Neural cell (in vitro differentiated cells): ENCODE measurements at regions not wholly inside any gene's neighbourhood (a gene's known extent, or its start where the extent isn't known, plus 50 kb on each side); places are given as distances from the start of the nearest gene placed in this dataset.

ENCODE experiments used
- H2AFZ ChIP-seq: fragments of 200-600, 300-800 bp; sonication (generic), shearing (Covaris generic); 2 replicates; pipeline ENCODE4 v1.6.0; 2014; ENCODE audit warnings: low read depth, mild to moderate bottlenecking, antibody characterized with exemption, low read length, moderate library complexity
- H3F3A ChIP-seq: fragments of 200-600 bp; shearing (Covaris generic); 2 replicates; pipeline ENCODE4 v1.6.1; 2016; ENCODE audit warnings: mild to moderate bottlenecking, moderate library complexity, mixed read lengths, antibody characterized with exemption, low read length; ENCODE audit not compliant: insufficient read depth, poor library complexity, severe bottlenecking
- H3K27ac ChIP-seq: fragments of 200-600, 300-800 bp; sonication (generic), shearing (Covaris generic); 2 replicates; pipeline ENCODE4 v1.5.1; 2014; ENCODE audit warnings: mild to moderate bottlenecking, low read length, moderate library complexity
- H3K27me3 ChIP-seq: fragments of 300-800, 200-600 bp; sonication (generic), shearing (Covaris generic); 2 replicates; pipeline ENCODE4 v1.6.0; 2014; ENCODE audit warnings: mild to moderate bottlenecking, low read depth, low read length, moderate library complexity; ENCODE audit not compliant: insufficient read depth
- H3K36me3 ChIP-seq: fragments of 300-800, 200-600 bp; sonication (generic), shearing (Covaris generic); 2 replicates; pipeline ENCODE4 v1.5.1; 2014; ENCODE audit warnings: mild to moderate bottlenecking, antibody characterized with exemption, low read length, moderate library complexity; ENCODE audit not compliant: insufficient read depth
- H3K4me2 ChIP-seq: fragments of 300-800, 200-600 bp; sonication (generic), shearing (Covaris generic); 2 replicates; pipeline ENCODE4 v1.6.0; 2014; ENCODE audit warnings: mild to moderate bottlenecking, low read length
- H3K4me3 ChIP-seq: fragments of 300-800, 200-600 bp; sonication (generic), shearing (Covaris generic); 2 replicates; pipeline ENCODE4 v1.5.1; 2014; ENCODE audit warnings: mild to moderate bottlenecking, low read length, moderate library complexity
- H3K79me2 ChIP-seq: fragments of 200-600 bp; shearing (Covaris generic); replicated peaks from 2 replicates; pipeline ENCODE4 v1.6.0; 2014; ENCODE audit warnings: mild to moderate bottlenecking, low read length, moderate library complexity; ENCODE audit not compliant: insufficient read depth
- H3K9ac ChIP-seq: fragments of 300-800, 200-600 bp; sonication (generic), shearing (Covaris generic); 2 replicates; pipeline ENCODE4 v1.6.1; 2016; ENCODE audit warnings: mild to moderate bottlenecking, low read length, mixed read lengths
- H3K9me2 ChIP-seq: fragments of 200-600 bp; shearing (Covaris generic); 2 replicates; pipeline ENCODE4 v1.6.1; 2016; ENCODE audit warnings: mild to moderate bottlenecking, low read length, mixed read lengths; ENCODE audit not compliant: insufficient read depth
- H3K9me3 ChIP-seq: fragments of 200-600, 300-800 bp; sonication (generic), shearing (Covaris generic); 2 replicates; pipeline ENCODE4 v1.6.1; 2016; ENCODE audit warnings: mild to moderate bottlenecking, mixed run types, low read length, moderate library complexity, mixed read lengths
- H4K20me1 ChIP-seq: fragments of 200-600 bp; shearing (Covaris generic); 2 replicates; pipeline ENCODE4 v1.6.1; 2016; ENCODE audit warnings: mild to moderate bottlenecking, mixed run types; ENCODE audit not compliant: insufficient read depth
- EP300 ChIP-seq: fragments of 450-650 bp; conservative IDR thresholded peaks from 2 replicates; pipeline ENCODE4 v1.6.1; 2014; ENCODE audit warnings: antibody characterized with exemption, mild to moderate bottlenecking, moderate library complexity; ENCODE audit not compliant: poor library complexity, severe bottlenecking
- EZH2 ChIP-seq: fragments of 200-600, 300-800 bp; shearing (Covaris generic), sonication (generic); IDR thresholded peaks from 2 replicates; pipeline ENCODE4 v1.6.1; 2014; ENCODE audit warnings: antibody characterized with exemption, low read length, borderline replicate concordance, mild to moderate bottlenecking; ENCODE audit not compliant: insufficient read depth, poor library complexity, severe bottlenecking
- MXI1 ChIP-seq: fragments of 450-650 bp; conservative IDR thresholded peaks from 2 replicates; pipeline ENCODE4 v1.6.1; 2014; ENCODE audit warnings: antibody characterized with exemption, mild to moderate bottlenecking; ENCODE audit not compliant: poor library complexity, severe bottlenecking
- POLR2AphosphoS5 ChIP-seq: IDR thresholded peaks from 2 replicates; pipeline ENCODE4 v1.6.1; 2012
- RAD21 ChIP-seq: fragments of 450-650 bp; conservative IDR thresholded peaks from 2 replicates; pipeline ENCODE4 v1.6.1; 2014; ENCODE audit warnings: antibody characterized with exemption, mild to moderate bottlenecking, moderate library complexity
- SMC3 ChIP-seq: fragments of 450-650 bp; conservative IDR thresholded peaks from 2 replicates; pipeline ENCODE4 v1.6.1; 2014; ENCODE audit warnings: antibody characterized with exemption, mild to moderate bottlenecking, moderate library complexity; ENCODE audit not compliant: poor library complexity
- TAF1 ChIP-seq: IDR thresholded peaks from 2 replicates; pipeline ENCODE4 v1.6.1; 2012; ENCODE audit warnings: low read depth
- TF ChIP-seq, protein P1 (sequence below): fragments of 450-650 bp; IDR thresholded peaks from 2 replicates; pipeline ENCODE4 v1.5.1; 2014; ENCODE audit warnings: antibody characterized with exemption, mild to moderate bottlenecking, moderate library complexity; ENCODE audit not compliant: poor library complexity, severe bottlenecking
- TF ChIP-seq, protein P2 (sequence below): IDR thresholded peaks from 2 replicates; pipeline ENCODE4 v1.6.1; 2012; ENCODE audit warnings: borderline replicate concordance

GRCh38 chr19:31418055-31418454, 68.8 kb upstream of the TSHZ3 start:
- Histone ChIP-seq H3K79me2 (no peaks in the 10 kb centered on the region), H3K27ac (no peak overlapping the region), H3K9me3 (no peaks in the 10 kb centered on the region), H4K20me1 (no peaks in the 10 kb centered on the region), H3K4me2 (no peak overlapping the region), H3K9me2 (no peaks in the 10 kb centered on the region), H3K9ac (no peak overlapping the region), H3K4me3 (no peak overlapping the region), H3K36me3 (no peaks in the 10 kb centered on the region), H2AFZ (no peak overlapping the region), H3K27me3 (no peaks in the 10 kb centered on the region), H3F3A (no peaks in the 10 kb centered on the region)
- no peak for TF ChIP-seq POLR2AphosphoS5
- TF ChIP-seq EZH2, result no peak
- no peak for TF ChIP-seq MXI1
- no peak for TF ChIP-seq RAD21
- TF ChIP-seq, protein P1, sequence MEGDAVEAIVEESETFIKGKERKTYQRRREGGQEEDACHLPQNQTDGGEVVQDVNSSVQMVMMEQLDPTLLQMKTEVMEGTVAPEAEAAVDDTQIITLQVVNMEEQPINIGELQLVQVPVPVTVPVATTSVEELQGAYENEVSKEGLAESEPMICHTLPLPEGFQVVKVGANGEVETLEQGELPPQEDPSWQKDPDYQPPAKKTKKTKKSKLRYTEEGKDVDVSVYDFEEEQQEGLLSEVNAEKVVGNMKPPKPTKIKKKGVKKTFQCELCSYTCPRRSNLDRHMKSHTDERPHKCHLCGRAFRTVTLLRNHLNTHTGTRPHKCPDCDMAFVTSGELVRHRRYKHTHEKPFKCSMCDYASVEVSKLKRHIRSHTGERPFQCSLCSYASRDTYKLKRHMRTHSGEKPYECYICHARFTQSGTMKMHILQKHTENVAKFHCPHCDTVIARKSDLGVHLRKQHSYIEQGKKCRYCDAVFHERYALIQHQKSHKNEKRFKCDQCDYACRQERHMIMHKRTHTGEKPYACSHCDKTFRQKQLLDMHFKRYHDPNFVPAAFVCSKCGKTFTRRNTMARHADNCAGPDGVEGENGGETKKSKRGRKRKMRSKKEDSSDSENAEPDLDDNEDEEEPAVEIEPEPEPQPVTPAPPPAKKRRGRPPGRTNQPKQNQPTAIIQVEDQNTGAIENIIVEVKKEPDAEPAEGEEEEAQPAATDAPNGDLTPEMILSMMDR, result no peak
- TF ChIP-seq TAF1, result no peak
- TF ChIP-seq, protein P2, sequence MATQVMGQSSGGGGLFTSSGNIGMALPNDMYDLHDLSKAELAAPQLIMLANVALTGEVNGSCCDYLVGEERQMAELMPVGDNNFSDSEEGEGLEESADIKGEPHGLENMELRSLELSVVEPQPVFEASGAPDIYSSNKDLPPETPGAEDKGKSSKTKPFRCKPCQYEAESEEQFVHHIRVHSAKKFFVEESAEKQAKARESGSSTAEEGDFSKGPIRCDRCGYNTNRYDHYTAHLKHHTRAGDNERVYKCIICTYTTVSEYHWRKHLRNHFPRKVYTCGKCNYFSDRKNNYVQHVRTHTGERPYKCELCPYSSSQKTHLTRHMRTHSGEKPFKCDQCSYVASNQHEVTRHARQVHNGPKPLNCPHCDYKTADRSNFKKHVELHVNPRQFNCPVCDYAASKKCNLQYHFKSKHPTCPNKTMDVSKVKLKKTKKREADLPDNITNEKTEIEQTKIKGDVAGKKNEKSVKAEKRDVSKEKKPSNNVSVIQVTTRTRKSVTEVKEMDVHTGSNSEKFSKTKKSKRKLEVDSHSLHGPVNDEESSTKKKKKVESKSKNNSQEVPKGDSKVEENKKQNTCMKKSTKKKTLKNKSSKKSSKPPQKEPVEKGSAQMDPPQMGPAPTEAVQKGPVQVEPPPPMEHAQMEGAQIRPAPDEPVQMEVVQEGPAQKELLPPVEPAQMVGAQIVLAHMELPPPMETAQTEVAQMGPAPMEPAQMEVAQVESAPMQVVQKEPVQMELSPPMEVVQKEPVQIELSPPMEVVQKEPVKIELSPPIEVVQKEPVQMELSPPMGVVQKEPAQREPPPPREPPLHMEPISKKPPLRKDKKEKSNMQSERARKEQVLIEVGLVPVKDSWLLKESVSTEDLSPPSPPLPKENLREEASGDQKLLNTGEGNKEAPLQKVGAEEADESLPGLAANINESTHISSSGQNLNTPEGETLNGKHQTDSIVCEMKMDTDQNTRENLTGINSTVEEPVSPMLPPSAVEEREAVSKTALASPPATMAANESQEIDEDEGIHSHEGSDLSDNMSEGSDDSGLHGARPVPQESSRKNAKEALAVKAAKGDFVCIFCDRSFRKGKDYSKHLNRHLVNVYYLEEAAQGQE, result no peak
- TF ChIP-seq SMC3, result no peak
- no peak for TF ChIP-seq EP300

DNA sequence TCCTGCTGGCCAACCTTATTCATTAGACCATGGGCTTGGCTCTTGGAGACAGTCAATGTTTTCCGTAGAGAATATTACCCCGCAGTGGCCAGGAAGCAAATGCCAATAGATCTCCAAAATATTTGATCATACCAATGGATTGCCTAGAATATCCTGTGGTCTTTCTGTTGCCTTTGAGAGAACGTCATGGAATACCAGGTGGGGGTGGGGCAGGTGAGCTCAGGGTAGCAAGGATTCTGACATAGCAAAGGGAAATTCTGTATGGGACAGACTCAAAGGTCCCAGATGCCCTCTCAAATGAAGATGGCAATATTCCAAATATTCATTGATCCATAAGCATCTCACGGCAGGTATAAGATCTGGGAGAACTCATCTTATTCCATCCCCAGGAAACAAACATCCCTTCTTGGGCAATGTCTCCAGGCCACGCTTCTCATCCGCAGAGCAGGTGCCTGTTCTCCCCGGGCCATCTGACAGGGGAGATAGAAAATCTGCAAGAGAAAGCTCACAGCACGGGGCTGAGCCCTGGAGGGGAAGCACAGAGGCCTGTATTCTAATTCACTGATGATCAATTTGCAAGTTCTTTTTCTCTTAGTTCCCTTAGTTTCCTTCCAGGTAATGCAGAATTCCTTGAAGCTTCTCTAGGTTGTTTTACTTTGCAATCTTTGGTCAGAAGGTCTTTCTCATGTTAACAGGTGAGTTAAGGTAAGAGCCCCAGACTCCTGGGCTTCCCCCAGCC, 69.6 kb upstream of the TSHZ3 start:
- Histone ChIP-seq H3K27ac (no peak overlapping the region), H3K4me2 (no peak overlapping the region)
- TF ChIP-seq SMC3 (no peak), EZH2 (no peak), EP300 (no peak), POLR2AphosphoS5 (no peak), TAF1 (no peak), RAD21 (no peak), MXI1 (no peak)
- TF ChIP-seq, protein P1, result no peak
- TF ChIP-seq, protein P2, result no peak

More for the DNA sequence above, 69.6 kb upstream of the TSHZ3 start:
- Histone ChIP-seq H3K79me2 (no peaks in the 10 kb centered on the region), H3K4me3 (no peak overlapping the region), H3F3A (no peaks in the 10 kb centered on the region), H3K36me3 (no peaks in the 10 kb centered on the region), H3K27me3 (no peaks in the 10 kb centered on the region), H4K20me1 (no peaks in the 10 kb centered on the region), H3K9ac (no peak overlapping the region), H3K9me3 (no peaks in the 10 kb centered on the region), H3K9me2 (no peaks in the 10 kb centered on the region), H2AFZ (no peak overlapping the region)
